ENCODE measurements at regions not wholly inside any gene's neighbourhood (a gene's known extent, or its start where the extent isn't known, plus 50 kb on each side); places are given as distances from the start of the nearest gene placed in this dataset.

GRCh38 chr2:2922156-2922555, 455.5 kb downstream of the EIPR1 start:
- H2AFZ ChIP-seq (ENCODE audit: low read depth, low read length, poor library complexity, severe bottlenecking) = no peak overlapping the region
- H3K27me3 ChIP-seq (ENCODE audit: insufficient read depth, low read length) = peaks cover 6% of the 10 kb centered on the region; the same call in 1 of the 2 replicates
- H3K4me2 ChIP-seq (ENCODE audit: low read length) = no peak overlapping the region
- RAD21 ChIA-PET (ENCODE audit: low non-redundant PET in 1 of 2, low total read pairs in 2 of 2, uncharacterized antibody in 2 of 2, unreplicated experiment in 2 of 2) = no interaction called here
- CTCF ChIA-PET = no interaction called here
- POLR2A ChIA-PET = no interaction called here
- no peaks in the 10 kb centered on the region for H3K9me3 ChIP-seq (ENCODE audit: control insufficient read depth in 1 of 2, insufficient read depth in 1 of 2, low read depth in 1 of 2, low read length in 2 of 2)
- no TSS peak for BruUV-seq (replicated peaks)
- no peak overlapping the region for H3K4me3 ChIP-seq (replicated peaks in 1 of 2; ENCODE audit: low read depth in 1 of 2, low read length in 2 of 2)
- no peak overlapping the region for H3K9ac ChIP-seq (ENCODE audit: low read length)
- H3K79me2 ChIP-seq (ENCODE audit: insufficient read depth, low read length) = no peaks in the 10 kb centered on the region
- TF ChIP-seq CBX3 (IDR thresholded peaks at IDR 0.05; ENCODE audit: low read depth) = no peak
- no peak for TF ChIP-seq TCF7L2 (IDR thresholded peaks at IDR 0.05; ENCODE audit: borderline replicate concordance, extremely low read depth, insufficient read depth, insufficient read length)
- no peak for TF ChIP-seq RAD21 (IDR thresholded peaks at IDR 0.05; ENCODE audit: low read depth)
- no peak for TF ChIP-seq FOSL1 (IDR thresholded peaks at IDR 0.05; ENCODE audit: low read depth)
- TF ChIP-seq ATF3 (IDR thresholded peaks at IDR 0.05) = no peak
- no peak for TF ChIP-seq EZH2phosphoT487 (IDR thresholded peaks at IDR 0.05; ENCODE audit: borderline replicate concordance)
- H3K36me3 ChIP-seq (ENCODE audit: control insufficient read depth in 1 of 2, insufficient read depth in 2 of 2, low read length in 2 of 2) = no peaks in the 10 kb centered on the region
- H3K4me1 ChIP-seq (ENCODE audit: control insufficient read depth in 1 of 2, insufficient read depth in 2 of 2, low read length in 2 of 2) = no peaks in the 10 kb centered on the region
- H4K20me1 ChIP-seq (ENCODE audit: insufficient read depth) = no peaks in the 10 kb centered on the region
- ATAC-seq (no peak), DNase-seq (ENCODE audit: low read depth, low spot score) (no peak)
- intact Hi-C loops (cut with micrococcal nuclease) = no loop called here
- H3K27ac ChIP-seq (ENCODE audit: low read depth, low read length) = no peak overlapping the region
- H3K9me2 ChIP-seq (ENCODE audit: insufficient read depth) = no peaks in the 10 kb centered on the region

- Histone ChIP-seq H3K27me3 (ENCODE audit: insufficient read depth, low read length) (peaks cover 6% of the 10 kb centered on the region; the same call in 1 of the 2 replicates), H4K20me1 (ENCODE audit: insufficient read depth) (no peaks in the 10 kb centered on the region), H3K4me2 (ENCODE audit: low read length) (no peak overlapping the region), H3K27ac (ENCODE audit: low read depth, low read length) (no peak overlapping the region), H3K4me3 (replicated peaks in 1 of 2; ENCODE audit: low read depth in 1 of 2, low read length in 2 of 2) (no peak overlapping the region), H2AFZ (ENCODE audit: low read depth, low read length, poor library complexity, severe bottlenecking) (no peak overlapping the region), H3K79me2 (ENCODE audit: insufficient read depth, low read length) (no peaks in the 10 kb centered on the region), H3K4me1 (ENCODE audit: control insufficient read depth in 1 of 2, insufficient read depth in 2 of 2, low read length in 2 of 2) (no peaks in the 10 kb centered on the region), H3K36me3 (ENCODE audit: control insufficient read depth in 1 of 2, insufficient read depth in 2 of 2, low read length in 2 of 2) (no peaks in the 10 kb centered on the region), H3K9ac (ENCODE audit: low read length) (no peak overlapping the region), H3K9me2 (ENCODE audit: insufficient read depth) (no peaks in the 10 kb centered on the region), H3K9me3 (ENCODE audit: control insufficient read depth in 1 of 2, insufficient read depth in 1 of 2, low read depth in 1 of 2, low read length in 2 of 2) (0 out of 4 replicates have a peak, but pooled peaks cover 0 to 2% of the 10 kb centered on the region in 2 experiments)
- ChIA-PET RAD21 (ENCODE audit: low non-redundant PET in 1 of 2, low total read pairs in 2 of 2, uncharacterized antibody in 2 of 2, unreplicated experiment in 2 of 2) (no interaction called here), POLR2A (no interaction called here), CTCF (no interaction called here)
- intact Hi-C loops (cut with micrococcal nuclease) = no loop called here
- no TSS peak for BruUV-seq (replicated peaks)
- ATAC-seq (no peak), DNase-seq (ENCODE audit: low read depth, low spot score) (no peak)
- TF ChIP-seq YY1 (IDR thresholded peaks at IDR 0.05; ENCODE audit: extremely low read depth, insufficient replicate concordance, low read depth, low read length) (no peak), ATF3 (IDR thresholded peaks at IDR 0.05) (no peak), EGR1 (IDR thresholded peaks at IDR 0.05; ENCODE audit: low read depth) (no peak), SP1 (IDR thresholded peaks at IDR 0.05; ENCODE audit: low read depth) (no peak), POLR2AphosphoS5 (IDR thresholded peaks at IDR 0.05; ENCODE audit: low read depth, low read length) (no peak), EZH2phosphoT487 (IDR thresholded peaks at IDR 0.05; ENCODE audit: borderline replicate concordance) (no peak), ZNF274 (IDR thresholded peaks at IDR 0.05; ENCODE audit: low read depth, low read length) (no peak), CEBPB (IDR thresholded peaks at IDR 0.05; ENCODE audit: low read depth) (no peak), ZBTB33 (IDR thresholded peaks at IDR 0.05; ENCODE audit: extremely low read depth, insufficient replicate concordance, low read length) (no peak), SIN3A (IDR thresholded peaks at IDR 0.05; ENCODE audit: low read depth) (no peak), TCF7L2 (IDR thresholded peaks at IDR 0.05; ENCODE audit: borderline replicate concordance, extremely low read depth, insufficient read depth, insufficient read length) (no peak), ZFX (IDR thresholded peaks at IDR 0.05) (no peak), ELF1 (IDR thresholded peaks at IDR 0.05; ENCODE audit: borderline replicate concordance, low read depth) (no peak), SRF (IDR thresholded peaks at IDR 0.05; ENCODE audit: low read depth) (no peak)
Measured at GRCh38 chr2:2921011-2921720, 456.5 kb downstream of the EIPR1 start.

Measured in HCT116 (cell line).